Ecto neural progenitor cell (in vitro differentiated cells): ENCODE measurements at regions not wholly inside any gene's neighbourhood (a gene's known extent, or its start where the extent isn't known, plus 50 kb on each side); places are given as distances from the start of the nearest gene placed in this dataset.
"Not testable (repeated sequence)": the region's sequence is repeated elsewhere in the genome, so short reads cannot be mapped to it uniquely, and the experiment has no call there.

Experiments
- DNase-seq: peaks from one replicate; pipeline ENCODE4 v3.0.0-alpha.2; 2018; ENCODE audit warnings: low spot score

DNA sequence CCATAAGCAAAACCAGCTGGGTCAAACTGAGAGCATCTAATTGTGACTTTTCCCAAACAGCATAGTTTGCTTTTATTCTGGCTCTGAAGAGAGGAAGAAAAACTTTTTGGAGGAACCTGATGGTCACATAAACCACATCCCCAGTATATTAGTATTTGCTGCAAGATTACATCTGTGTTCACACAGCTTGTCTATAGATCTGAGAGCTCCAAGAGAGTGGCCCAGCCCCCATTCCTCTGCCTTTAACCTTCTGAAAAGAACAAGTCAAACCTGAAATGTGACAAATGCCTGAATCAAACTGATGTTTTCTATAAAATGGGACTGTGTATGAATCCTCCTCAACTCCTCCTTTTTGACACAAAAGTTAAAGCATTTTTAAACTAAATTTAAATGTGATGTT, 435.2 kb downstream of the ZNF479 start:
- not testable (repeated sequence) for DNase-seq

GRCh38 chr7:56686276-56686859, 445.9 kb downstream of the ZNF479 start:
- no peak for DNase-seq

GRCh38 chr7:56639173-56639746, 493.0 kb downstream of the ZNF479 start:
- DNase-seq: no peak

- DNase-seq: no peak
These were observed 493.7 kb upstream of the NUPR2 start for GRCh38 chr7:56609852-56610355.

GRCh38 chr7:56605146-56605545, 488.9 kb upstream of the NUPR2 start:
- DNase-seq: no peak

DNA sequence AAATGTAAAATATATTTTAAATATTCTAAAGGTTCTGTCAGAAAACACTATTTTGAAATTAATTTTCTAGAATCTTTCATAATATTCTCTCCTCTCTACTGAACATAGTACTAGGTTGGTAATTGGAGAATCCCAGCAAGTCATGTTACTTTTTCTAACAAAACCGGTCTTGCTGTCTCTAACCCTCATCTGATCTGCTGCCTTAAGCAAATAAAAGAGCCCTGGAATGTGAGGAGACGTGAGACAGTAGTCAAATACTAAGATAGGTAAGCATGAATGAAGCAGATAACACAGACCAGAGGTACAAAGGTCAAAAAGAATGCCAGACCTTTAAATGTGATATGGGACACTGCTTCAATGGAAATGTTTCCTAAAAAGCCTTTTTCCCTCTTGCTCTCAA, 462.4 kb upstream of the NUPR2 start:
- DNase-seq: no peak

GRCh38 chr7:56570968-56571367, 454.8 kb upstream of the NUPR2 start:
- DNase-seq: no peak

GRCh38 chr7:56538541-56539429, 422.6 kb upstream of the NUPR2 start:
- DNase-seq: no peak

DNA sequence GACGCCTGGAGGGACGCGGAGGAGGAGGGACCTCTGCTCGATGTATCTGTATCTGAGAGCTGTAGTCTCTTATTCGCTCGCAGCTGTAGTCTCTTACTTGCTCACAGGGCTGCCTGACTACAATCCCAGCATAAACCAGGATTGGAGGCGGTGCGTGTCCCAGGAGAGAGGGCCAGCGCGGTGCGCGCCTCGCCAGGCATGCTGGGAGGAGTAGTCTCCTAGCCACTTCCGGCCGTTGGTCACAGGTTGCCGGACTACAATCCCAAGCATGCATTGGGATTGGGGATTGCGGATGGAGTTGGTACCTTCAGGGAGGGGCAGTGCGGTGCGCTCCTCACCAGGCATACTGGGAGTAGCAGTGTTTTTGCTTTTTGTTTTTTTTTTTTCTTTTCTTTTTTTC, 421.7 kb upstream of the NUPR2 start:
- no peak for DNase-seq

DNA sequence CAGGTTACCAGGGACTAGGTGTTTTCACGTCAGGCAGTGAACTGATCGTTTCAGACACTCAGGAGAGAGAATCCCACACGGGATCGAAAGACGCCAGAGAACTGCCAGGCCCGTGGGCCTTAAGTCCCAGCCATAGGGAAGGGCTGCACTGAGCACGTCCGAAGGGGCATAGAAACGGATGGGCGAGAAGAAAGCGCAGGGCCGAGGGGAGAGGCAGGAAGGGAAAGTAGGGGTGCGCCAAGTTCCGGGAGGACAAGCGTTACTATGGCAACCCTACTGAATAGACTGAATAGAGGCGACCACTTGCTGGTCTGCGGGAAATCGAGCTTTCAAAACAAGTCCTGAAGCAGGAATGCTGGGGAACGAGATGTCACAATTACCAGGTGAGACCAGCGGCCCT, 421.3 kb upstream of the NUPR2 start:
- DNase-seq: no peak

- no peak for DNase-seq
These were observed 378.9 kb upstream of the NUPR2 start for GRCh38 chr7:56495165-56495564.

- no peak for DNase-seq
These were observed 377.7 kb upstream of the NUPR2 start for GRCh38 chr7:56493704-56494450.

GRCh38 chr7:56493196-56493595, 377.0 kb upstream of the NUPR2 start:
- no peak for DNase-seq

- DNase-seq: no peak
These were observed 375.6 kb upstream of the NUPR2 start for GRCh38 chr7:56491636-56492425.

DNA sequence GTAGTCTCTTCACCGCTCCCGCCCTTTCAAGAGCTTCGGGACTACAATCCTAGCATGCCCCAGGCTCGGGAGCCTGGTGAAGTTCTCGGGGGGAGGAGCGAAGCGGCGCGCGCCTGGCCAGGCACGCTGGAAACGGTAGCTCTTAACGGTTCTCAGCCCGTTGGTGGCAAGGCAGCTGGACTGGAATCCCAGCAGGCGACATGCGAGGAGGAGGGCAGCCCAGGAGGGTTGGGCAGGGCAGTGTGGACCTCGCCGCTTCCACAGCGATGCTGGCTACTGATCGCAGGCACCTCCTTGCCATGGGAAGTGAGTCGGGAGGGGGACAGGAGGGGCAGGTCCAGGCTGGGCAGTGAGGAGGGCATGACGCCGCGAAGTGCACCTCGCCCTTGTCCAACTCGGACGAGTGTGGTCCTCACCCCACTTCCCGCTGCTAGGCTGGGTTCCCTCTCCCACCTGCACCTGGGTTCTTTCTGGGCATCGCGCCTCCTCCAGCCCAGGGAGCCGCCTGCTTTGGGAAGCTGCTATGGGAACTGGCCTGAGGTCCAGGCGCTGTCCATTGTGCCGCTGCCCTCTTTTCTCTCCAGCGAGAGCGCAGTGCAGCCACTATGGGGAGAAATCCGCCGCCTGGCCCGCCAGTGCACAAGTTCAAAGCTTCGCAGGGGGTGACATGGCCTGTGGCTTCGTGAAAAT, 367.8 kb upstream of the NUPR2 start:
- DNase-seq: no peak

- no peak for DNase-seq
These were observed 366.9 kb upstream of the NUPR2 start for GRCh38 chr7:56483153-56483552.

DNA sequence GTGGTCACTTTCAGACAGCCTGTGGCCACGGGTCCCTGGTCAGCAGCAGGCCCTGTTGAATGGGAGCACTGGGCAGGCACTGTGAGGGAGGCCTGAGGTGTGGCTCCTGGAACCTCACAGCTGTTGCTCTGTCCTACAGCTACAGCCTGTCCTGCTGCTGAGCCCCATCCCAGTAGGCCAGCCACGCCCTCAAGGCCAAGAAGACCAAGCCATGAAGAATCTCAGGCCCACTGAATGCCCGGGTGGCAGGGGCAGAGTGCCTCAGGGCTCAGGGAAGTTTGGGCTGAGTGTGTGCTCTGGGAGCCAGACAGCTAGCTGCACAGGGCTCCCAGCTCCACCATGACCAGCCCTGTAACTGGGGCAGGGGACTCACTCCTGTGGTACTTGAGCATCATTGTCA, 363.5 kb upstream of the NUPR2 start:
- no peak for DNase-seq

DNA sequence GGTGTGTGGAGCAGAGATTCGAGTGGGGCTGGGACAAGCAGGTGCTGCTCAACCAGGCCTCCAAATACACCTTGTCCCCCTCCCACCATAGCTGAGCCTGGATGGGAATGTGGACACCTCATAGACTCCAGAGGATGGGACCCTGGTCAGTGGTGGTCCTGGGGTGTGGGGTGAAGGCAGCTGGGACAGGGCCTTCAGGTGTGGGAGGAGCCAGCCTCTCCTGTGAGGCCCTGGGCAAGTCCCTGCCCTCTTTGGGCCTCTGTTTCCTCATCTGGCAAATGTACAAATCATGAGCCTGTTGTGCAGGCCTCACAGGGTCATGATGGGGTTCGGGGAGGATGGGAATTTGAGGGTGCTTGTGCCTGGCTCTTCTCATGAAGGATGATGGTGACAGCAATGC, 362.9 kb upstream of the NUPR2 start:
- DNase-seq: no peak

- DNase-seq: no peak
These were observed 358.1 kb upstream of the NUPR2 start for GRCh38 chr7:56474271-56474670.

GRCh38 chr7:56471811-56472210, 355.6 kb upstream of the NUPR2 start:
- DNase-seq: no peak
